Osteocyte (in vitro differentiated cells): ENCODE measurements at regions not wholly inside any gene's neighbourhood (a gene's known extent, or its start where the extent isn't known, plus 50 kb on each side); places are given as distances from the start of the nearest gene placed in this dataset.

Source experiments
- DNase-seq: peaks from one replicate; pipeline ENCODE4 v3.0.0; 2021; ENCODE audit warnings: mixed read lengths; ENCODE audit not compliant: unreplicated experiment; ENCODE audit errors: extremely low spot score
- H3K27ac Mint-ChIP-seq: one replicate; pipeline ENCODE4 v1.8.0; 2021; ENCODE audit warnings: mild to moderate bottlenecking, mixed read lengths; ENCODE audit not compliant: unreplicated experiment
- H3K27me3 Mint-ChIP-seq: one replicate; pipeline ENCODE4 v1.8.0; 2021; ENCODE audit warnings: mixed read lengths; ENCODE audit not compliant: unreplicated experiment
- H3K36me3 Mint-ChIP-seq: one replicate; pipeline ENCODE4 v1.8.0; 2021; ENCODE audit warnings: mixed read lengths; ENCODE audit not compliant: unreplicated experiment
- H3K4me1 Mint-ChIP-seq: one replicate; pipeline ENCODE4 v1.8.0; 2021; ENCODE audit warnings: mixed read lengths; ENCODE audit not compliant: unreplicated experiment
- H3K4me3 Mint-ChIP-seq: one replicate; pipeline ENCODE4 v1.8.0; 2021; ENCODE audit warnings: mild to moderate bottlenecking, moderate library complexity, mixed read lengths; ENCODE audit not compliant: unreplicated experiment
- H3K9me3 Mint-ChIP-seq: one replicate; pipeline ENCODE4 v1.8.0; 2021; ENCODE audit warnings: mixed read lengths; ENCODE audit not compliant: unreplicated experiment
- TF ChIP-seq, protein P1 (sequence below): fragments of 200-600 bp; sonication (generic); IDR thresholded peaks from 2 replicates; pipeline ENCODE4 v1.5.0; 2021; ENCODE audit warnings: antibody characterized with exemption, mild to moderate bottlenecking, moderate library complexity

DNA sequence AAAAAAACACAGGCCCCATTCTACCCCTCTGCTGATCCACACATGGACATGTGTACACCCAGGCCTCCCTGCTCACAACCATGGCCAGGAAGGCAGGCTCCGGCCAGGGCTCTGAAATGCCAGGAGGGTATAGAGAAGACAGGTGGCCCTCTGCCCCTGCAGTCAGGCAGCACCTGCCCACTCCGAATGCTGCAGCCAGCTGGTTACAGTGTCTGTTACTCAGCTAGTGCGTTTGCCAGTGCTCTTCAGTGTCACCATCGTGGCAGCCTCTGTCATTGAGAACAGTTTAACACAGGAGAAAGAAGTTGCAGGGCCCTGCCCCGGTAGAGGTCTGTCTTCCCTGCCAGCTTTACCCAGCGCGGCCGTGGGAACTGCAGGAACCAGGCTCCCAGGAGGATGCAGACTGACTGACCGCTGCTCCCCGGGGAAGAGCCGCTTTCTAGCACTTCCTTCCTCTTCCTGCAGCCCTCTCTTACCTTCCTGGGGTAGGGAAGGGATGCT is 128.8 kb upstream of the FAM20C start:
- Mint-ChIP-seq H3K4me3 (no peak overlapping the region), H3K36me3 (no peaks in the 10 kb centered on the region), H3K9me3 (no peaks in the 10 kb centered on the region), H3K27me3 (no peaks in the 10 kb centered on the region), H3K27ac (no peak overlapping the region), H3K4me1 (peaks cover 16% of the 10 kb centered on the region)
- DNase-seq = no peak
- TF ChIP-seq, protein P1, sequence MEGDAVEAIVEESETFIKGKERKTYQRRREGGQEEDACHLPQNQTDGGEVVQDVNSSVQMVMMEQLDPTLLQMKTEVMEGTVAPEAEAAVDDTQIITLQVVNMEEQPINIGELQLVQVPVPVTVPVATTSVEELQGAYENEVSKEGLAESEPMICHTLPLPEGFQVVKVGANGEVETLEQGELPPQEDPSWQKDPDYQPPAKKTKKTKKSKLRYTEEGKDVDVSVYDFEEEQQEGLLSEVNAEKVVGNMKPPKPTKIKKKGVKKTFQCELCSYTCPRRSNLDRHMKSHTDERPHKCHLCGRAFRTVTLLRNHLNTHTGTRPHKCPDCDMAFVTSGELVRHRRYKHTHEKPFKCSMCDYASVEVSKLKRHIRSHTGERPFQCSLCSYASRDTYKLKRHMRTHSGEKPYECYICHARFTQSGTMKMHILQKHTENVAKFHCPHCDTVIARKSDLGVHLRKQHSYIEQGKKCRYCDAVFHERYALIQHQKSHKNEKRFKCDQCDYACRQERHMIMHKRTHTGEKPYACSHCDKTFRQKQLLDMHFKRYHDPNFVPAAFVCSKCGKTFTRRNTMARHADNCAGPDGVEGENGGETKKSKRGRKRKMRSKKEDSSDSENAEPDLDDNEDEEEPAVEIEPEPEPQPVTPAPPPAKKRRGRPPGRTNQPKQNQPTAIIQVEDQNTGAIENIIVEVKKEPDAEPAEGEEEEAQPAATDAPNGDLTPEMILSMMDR = no peak

DNA sequence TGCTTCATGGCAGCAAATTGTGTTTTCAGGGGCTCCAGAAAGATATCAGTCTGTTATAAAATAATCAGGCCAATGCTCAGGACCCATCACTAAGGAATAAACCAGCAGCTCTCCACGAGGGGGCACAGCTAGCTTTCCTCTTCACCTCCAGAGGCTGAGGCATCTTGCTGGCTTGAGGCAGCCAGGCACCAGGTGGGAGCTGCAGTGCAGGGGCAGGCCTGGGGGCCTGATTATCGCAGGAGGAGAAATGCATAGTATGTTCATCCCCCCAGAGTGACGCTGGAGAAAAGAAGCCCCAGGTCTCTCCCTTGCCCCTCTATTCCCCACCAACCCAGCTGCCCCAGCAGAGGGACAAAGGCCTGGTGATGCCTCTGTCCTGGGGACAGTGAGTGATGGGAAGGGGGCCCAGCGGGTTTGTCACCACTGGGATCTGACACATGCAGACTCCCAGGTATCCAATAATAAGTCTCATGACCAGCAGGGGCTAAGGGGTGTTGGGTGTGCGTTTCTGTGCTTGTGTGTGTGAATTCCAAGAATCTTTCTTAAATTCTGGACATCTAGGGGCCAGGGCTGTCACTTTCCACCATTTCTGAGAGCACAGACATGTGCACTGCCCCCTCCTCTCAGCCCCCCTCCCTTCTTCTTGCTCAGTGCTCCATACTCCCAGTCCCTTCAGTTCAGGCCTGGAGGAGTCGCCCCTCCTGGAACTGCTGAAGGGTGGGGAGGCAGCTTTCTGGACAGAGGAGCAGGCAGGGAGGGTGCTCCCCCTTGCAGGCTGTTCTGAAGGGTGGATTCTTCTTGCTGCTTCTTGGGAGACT is 128.1 kb upstream of the FAM20C start:
- H3K4me3 Mint-ChIP-seq = no peak overlapping the region
- H3K36me3 Mint-ChIP-seq = no peaks in the 10 kb centered on the region
- H3K27ac Mint-ChIP-seq = no peak overlapping the region
- TF ChIP-seq, protein P1 = peak; percentile 80
- no peak for DNase-seq
- H3K4me1 Mint-ChIP-seq = peaks cover 16% of the 10 kb centered on the region
- no peaks in the 10 kb centered on the region for H3K9me3 Mint-ChIP-seq
- H3K27me3 Mint-ChIP-seq = no peaks in the 10 kb centered on the region

DNA sequence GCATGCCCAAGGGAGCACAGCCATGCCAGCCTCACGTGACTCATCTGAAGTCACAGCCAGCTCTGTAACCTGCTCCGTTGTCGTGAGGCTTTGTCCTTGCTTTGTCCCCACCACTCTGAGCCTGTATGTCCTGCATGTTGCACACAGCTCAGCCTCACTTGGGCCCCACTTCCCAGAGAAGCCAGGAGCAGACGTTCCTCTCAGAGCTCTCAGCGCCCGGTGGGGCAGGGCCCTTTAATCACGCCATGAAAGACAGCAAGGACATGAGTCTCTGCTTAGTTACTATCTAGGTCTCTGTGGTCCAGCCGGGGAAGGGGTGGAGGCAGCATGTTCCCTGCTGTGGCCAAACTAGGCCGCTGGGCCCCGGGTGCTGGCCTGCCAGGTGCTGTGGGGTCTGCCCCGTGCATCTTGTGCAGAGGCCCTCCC is 127.4 kb upstream of the FAM20C start:
- TF ChIP-seq, protein P1 = no peak
- H3K36me3 Mint-ChIP-seq = no peaks in the 10 kb centered on the region
- no peaks in the 10 kb centered on the region for H3K9me3 Mint-ChIP-seq
- no peak overlapping the region for H3K27ac Mint-ChIP-seq
- H3K27me3 Mint-ChIP-seq = no peaks in the 10 kb centered on the region
- no peak overlapping the region for H3K4me3 Mint-ChIP-seq
- peaks cover 16% of the 10 kb centered on the region for H3K4me1 Mint-ChIP-seq
- no peak for DNase-seq

DNA sequence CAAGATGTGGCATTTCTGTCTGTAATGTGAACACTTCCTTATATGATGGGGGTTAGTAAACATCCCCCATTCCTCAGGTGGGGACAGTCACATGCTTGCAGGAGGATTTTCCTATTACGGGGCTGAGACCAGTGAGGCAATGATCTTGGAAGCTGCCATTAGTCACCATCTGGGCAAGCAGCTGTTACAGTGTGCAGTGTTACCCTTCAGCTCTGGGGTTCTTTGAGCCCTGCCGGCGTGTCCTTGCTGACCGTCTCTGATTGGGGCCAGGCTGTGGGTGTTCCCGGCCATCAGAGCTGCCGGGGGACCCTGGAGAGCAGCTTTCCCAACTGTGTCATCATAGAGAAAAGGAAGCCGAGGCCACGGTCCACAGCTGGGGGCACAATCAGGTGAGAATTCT is 126.8 kb upstream of the FAM20C start:
- Mint-ChIP-seq H3K4me1 (peaks cover 16% of the 10 kb centered on the region), H3K27me3 (no peaks in the 10 kb centered on the region), H3K4me3 (no peak overlapping the region), H3K27ac (no peak overlapping the region), H3K36me3 (no peaks in the 10 kb centered on the region), H3K9me3 (no peaks in the 10 kb centered on the region)
- TF ChIP-seq, protein P1 = no peak
- DNase-seq = no peak

DNA sequence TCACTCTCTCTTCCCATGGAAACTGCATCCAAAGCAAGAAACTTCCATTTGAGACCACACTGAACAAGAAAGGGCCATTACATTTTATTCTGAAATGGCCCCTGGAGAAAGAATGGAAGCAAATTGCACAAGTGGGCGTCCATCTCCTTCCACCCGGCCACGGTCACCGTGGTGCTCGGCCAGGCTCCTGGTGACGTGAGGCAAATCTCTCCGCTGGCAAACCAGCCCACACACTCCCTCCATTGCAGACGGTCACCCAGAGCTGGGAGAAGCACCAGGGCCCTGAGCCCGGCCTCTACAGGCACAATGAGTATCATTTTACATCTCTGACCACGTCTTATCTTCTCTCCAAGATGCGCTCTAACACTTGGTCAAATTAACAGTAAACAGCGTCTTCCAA is 126.1 kb upstream of the FAM20C start:
- Mint-ChIP-seq H3K27me3 (no peaks in the 10 kb centered on the region), H3K36me3 (no peaks in the 10 kb centered on the region), H3K4me3 (no peak overlapping the region), H3K9me3 (no peaks in the 10 kb centered on the region), H3K4me1 (peaks cover 16% of the 10 kb centered on the region), H3K27ac (no peak overlapping the region)
- TF ChIP-seq, protein P1 = no peak
- DNase-seq = no peak
